HG02884 (cell line): ENCODE measurements at regions not wholly inside any gene's neighbourhood (a gene's known extent, or its start where the extent isn't known, plus 50 kb on each side); places are given as distances from the start of the nearest gene placed in this dataset.
"Not testable (repeated sequence)": the region's sequence is repeated elsewhere in the genome, so short reads cannot be mapped to it uniquely, and the experiment has no call there.

Experiments used
- ATAC-seq: cut with Tn5 transposase; IDR thresholded peaks from one replicate; pipeline ENCODE4 v1.9.1; 2021; ENCODE audit warnings: mild to moderate bottlenecking, moderate library complexity; ENCODE audit not compliant: unreplicated experiment

DNA sequence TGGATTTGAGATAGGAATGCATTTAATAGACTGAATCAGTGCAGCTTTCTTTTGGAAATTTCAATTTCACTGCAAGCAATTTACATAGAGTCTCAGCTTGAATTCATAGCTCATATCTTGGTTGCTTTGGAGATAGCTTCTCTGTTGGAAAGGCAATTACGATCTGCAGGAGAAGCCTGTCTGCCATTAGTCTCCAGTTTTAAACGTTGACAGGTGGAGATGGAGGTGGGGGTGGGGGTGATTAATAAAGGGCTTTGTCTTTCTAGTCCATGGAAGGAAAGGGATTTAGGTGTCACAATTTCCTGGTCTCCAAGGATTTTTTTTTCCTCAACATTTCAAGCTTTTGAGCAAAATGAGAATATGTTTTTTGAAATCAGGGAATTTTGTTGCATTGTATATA is 184.7 kb downstream of the CARTPT start:
- ATAC-seq, result no peak

DNA sequence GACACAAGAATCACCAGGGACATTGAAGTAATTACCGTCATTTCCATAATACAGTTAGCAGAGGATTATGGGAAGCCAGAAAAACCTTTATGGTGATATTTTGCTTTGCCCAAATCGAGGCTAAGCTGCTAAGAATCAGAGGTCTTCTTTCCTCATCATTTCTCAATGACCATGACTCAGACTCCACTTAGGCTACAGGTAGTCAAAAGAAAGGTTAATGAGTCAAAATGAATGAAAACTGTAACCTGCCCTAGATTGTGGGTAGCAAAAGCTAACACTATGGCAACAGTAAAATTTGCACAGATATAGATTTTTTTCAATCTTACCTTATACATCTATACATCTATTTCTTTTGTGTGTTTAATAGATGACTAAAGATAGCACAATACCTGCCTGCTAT is 185.8 kb downstream of the CARTPT start:
- no peak for ATAC-seq

DNA sequence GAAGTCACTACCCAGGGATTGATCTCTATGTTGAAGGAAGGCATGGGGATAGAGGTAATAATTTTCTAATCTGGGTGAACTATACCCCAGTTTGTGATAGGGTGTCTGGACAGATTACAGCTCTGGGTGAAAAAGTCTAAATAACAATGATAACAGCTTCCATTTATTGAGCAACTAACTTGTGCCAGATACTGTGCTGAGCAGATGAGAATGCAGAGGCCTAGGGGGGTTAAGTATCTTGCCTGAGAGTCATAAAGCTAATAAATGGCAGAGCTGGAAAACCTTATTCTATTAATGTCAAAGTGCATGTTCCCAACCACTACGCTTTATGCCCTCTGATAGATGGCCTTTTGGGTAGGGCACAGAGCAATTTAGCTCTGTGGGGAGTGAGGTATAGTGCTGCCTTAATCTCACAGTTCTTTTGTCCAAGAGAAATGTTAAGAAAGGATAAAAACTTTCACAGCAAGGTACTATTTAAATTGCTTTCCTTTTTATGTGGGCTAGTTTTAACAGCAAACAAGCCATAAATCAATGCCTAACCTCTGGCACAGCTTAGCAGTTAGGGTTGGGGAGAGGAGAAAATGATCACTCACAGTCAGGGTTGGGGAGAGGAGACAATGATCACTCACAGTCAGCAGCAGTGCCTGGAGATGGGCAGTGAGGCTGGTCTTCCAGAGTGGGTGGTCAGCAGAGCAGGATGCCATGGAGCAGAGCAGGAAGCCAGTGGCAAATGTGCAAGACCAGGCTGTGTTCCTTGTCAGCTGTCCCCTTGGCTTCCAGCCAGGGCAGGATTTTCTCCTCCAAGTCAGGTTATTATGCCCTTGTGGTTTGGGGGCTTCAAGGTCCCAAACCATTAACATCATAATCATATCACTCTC is 187.0 kb downstream of the CARTPT start:
- ATAC-seq, result no peak

DNA sequence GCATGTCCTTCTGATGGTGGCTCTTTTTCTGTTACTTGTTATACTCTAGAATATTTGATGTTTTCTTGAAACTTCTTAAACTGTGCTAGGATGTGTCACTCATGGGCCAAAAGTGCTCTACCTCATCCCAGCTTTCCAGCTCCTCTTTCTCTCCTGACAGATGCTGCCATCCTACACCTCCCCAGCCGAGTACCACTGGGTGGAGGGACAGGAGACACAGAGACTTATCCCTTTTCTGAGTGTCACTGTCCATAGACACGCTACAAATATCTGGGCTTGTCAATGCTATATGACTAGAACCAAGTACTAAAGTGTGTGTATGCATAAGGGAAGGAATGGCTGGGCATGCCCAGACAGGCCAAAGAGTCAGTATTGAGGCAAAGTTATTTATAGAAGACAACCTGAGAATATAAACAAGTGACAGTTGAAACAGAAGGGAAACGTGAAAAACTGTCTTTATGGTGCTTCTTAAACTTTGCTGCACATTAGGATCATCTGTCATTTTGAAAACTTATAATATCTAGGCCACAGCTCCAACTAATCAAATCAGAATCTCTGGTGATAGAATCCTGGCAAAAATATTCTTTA is 188.0 kb downstream of the CARTPT start:
- ATAC-seq, result no peak

DNA sequence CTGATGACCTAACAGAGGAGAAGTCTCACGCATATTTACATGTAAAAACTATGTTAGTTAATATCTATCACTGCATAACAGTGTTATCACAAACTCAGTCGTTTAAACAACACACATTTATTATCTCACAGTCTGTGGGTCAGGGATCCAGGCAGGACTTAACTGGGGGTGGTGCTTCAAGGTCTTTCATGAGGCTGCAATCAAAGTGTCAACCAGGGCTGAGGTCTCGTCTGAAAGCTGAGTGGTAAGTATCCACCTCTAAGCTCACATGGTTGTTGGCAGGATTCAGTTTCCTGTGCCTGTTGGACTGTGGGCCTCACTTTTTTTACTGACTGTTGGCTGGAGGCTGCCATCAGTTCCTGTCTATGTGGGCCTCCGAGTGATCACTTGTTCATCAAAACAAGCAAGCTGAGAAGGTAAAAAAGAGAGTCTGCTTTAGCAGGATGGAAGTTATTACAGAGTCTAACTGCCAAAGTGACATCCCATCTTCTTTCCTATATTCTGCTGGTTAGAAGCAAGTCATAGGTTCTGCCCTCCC is 188.6 kb downstream of the CARTPT start:
- no peak for ATAC-seq

DNA sequence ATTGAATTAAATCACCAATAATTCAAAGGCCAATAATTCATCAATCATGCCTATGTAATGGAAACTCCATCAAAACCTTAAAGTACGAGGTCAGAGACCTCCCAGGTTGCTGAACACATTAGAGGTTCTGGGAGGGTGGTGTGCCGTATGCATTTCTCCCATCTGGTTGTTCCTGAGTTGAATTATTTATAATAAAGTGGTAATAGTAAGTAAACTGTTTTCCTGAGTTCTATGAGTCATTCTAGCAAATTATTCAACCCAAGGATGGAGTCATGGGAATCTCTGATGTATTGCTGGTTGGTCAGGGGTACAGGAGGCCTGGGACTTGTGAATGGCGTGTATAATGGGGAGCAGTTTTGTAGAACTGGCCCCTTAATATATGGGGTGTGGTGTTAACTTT is 191.7 kb downstream of the CARTPT start:
- ATAC-seq, result no peak

DNA sequence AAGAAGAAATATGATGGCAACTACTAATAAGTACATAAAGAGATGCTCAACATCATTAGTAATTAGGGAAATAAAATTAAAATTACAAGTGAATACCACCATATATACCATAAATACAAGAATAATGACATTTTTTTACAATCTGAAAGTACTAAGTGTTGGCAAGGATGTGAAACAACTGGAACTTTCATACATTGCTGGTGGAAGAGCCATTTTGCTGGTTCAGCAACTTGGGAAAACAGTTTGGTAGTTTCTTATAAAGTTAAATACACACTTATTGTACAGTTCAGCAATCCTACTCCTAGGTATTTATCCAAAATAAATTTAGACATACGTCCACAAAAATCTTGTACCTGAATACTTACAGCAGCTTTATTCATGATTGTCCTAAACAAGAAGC is 192.9 kb downstream of the CARTPT start:
- no peak for ATAC-seq

DNA sequence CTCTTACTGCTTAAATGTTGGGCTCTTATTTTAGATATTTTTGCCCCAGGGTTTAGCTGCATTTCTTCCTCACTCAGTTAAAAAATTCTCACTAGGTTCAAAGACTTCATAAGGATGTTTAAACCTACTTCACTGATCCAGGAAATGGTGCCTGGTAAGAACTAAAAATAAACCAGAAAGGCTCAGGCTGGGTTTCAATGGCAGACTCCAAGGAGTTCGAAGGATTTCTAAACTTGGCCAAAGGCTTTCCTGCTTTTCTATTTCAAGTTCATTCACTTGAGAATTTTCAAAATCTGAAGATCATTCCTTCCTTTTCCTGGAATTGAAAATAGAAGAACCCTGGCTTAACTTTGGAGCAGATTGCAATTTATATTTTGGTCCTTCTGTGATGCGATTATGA is 193.0 kb upstream of the MAP1B start:
- no peak for ATAC-seq

DNA sequence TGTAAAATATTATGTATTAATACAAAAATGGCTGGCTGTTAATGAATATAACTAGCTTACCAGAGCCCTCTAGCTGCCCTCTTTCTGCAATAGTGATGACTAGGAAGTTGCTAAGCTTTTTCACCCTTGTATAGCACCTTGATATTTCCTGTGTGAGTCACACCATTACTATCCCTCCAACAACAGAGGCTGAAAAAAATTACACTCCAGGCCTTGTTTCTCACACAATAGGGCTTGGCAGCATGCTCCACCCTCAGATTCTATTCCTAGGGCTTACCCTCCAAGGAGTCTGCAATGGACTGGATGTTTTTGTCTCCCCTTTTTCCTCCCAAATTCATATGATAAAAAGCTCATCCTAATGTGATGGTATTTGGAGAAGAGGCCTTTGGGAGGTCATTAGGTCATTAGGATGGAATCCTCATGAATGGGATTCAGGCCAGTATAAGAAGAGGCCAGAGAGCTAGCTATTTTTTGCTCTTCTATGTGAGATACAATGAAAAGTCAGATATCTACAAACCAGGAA is 184.6 kb upstream of the MAP1B start:
- ATAC-seq, result no peak

DNA sequence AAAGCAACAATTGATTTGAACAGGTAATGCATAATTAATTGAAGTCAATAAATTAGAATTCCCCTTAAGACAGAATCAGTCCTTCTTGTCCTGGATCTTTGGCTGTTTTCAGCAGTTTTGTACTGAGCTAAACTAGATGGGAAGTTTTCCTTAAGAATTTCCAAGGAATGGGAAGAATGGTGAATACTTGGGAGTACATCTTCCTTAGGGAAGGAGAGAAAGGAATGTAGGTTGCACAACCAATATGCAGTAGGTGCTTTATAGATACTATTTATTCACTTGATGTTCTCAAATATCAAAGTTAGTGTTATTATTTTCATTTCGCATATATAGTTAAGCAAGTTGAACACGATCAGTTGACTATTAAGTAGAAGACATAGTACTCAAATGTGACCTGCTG is 183.5 kb upstream of the MAP1B start:
- ATAC-seq, result no peak

DNA sequence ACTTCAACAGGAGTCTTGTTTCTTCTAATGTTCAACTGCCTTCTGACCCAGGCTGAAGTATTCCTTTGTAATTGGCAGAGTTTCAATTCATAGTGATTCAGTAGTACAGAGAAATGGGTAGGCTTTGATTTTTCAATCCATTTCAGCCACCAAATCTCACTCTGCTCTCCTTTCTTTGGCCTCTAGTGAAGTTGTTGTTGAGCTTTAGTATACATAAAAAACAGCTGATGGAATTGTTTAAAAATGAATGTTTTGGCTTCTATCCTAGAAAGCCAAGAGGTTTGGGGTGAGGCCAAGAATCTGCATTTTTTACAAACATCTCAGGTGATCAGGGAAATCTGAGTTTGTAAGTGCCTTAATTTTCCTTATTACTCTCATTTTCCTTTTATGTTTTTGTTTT is 182.9 kb upstream of the MAP1B start:
- ATAC-seq, result no peak

DNA sequence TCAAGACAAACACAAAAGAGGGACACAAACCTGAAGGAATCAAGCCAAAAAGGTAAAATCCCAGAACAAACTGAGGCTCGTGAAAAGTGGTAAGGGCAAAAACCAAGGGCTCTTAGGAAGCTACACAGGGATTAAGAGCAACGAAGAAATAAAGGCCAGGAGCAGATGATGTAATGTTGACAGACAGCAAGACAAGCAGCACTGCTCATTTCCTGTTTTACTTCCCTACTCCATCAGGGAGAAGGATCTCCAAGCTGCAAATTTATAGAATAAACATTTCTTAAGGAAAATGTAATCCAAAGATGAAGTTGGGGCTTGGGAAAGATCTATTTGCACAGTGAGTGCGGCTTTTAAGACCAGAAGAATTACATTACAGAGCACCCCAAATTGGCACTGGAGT is 182.3 kb upstream of the MAP1B start:
- no peak for ATAC-seq

DNA sequence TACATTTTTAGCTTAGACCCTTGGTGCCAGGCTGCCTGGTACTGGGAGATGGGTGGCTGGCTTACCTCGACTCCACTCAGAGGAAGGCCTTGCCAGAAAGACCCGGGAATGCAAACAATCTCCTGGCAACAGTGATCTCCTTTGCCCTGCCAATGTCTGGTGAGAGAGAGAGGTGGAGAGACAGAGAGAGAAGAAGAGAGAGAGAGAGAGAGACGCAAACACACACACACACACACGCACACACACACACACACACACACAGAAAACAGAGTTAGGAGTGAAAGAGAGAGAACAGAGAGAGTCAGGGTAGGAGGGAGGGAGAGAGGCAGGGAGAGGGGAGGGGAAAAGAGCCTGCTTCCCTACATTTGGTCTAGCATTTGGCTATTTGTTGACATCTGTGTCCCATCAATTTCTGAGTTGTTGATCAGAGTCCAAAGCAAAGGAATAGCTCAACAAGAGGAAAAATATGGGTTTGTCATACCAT is 181.6 kb upstream of the MAP1B start:
- ATAC-seq, result no peak

DNA sequence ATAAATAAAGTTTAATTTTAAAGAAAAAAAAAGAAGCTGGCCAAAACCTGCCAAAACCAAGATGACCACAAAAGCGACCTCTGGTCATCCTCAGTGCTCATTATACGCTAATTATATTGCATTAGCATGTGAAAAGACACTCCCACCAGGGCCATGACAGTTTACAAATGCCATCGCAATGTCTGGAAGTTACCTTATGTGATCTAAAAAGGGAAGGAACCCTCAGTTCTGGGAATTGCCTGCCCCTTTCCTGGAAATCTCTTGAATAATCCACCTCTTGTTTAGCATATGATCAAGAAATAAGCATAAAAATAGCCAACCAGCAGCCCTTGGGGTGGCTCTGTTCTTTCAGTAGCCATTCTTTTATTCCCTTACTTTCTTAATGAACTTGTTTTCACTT is 178.3 kb upstream of the MAP1B start:
- ATAC-seq, result no peak

DNA sequence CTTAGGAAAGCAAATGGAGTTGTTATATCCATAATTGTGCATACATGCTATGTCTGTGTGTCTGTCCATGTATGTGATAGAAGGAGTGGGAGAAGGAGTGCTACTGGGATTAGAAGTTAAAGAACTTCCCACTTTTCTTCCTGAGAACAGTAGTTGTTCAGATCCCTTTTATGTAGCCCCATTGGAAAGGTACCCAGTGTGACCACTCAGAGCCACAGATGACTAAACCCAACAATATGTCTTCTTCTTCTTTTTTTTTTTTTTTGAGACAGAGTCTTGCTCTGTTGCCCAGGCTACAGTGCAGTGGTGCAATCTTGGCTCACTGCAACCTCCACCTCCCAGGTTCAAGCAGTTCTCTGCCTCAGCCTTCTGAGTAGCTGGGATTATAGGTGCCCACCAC is 176.7 kb upstream of the MAP1B start:
- ATAC-seq, result not testable (repeated sequence)

DNA sequence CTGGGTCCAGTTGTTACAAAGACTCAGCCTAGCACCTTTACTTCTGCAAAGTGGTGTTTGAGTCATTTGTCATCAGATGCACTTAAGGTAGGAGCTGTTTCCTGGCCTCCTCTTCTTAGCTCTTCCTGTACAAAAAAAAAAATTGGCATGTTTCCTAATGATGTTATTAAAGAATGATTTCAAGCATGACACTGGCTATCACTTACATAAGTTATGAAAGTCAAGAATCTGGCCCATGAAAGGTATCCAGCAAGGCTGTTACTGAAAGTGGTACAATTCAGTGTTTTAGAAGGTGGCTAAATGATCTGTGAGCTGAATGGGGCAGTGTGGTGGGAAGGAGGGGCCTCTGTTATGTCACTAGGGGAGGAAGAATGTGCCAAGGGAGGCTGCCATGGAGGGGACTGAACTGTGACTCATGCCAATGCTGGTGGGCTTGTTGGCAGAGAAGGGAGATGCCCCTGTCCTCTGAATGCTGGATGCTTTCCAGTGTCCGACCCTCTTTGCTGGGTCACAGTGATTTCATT is 175.1 kb upstream of the MAP1B start:
- no peak for ATAC-seq

DNA sequence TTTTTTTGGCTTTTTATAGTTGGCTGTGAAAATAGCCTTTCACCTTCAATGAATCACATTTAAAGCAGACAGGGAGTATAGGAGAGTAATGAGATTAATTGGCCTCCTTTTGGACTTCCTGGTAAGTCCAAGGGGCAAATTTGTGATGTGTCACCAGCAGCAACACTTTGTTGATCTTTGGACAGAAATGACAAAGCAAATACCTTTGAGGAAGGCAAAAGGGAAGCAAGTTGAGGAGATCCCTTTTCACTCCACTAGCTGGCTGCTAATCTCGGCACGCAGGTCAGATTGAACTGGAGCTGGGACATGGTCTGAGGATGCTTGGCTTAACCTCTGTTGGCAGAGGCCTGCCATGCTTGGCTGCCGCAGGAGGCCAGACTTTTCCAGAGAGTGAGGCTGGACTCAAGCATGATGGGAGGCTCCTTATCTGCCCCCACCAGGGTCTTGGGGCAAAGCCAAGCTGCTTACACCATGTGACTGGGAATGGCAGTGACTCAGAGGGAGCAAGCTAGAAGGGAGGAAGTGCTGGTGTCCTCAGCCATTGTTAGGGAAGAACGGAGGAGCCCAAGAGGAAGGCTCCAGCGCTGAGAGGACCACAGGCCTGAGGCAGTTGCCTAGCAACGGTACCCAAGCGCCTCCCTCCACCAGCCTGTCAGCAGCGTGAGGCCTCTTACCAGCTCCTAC is 174.5 kb upstream of the MAP1B start:
- ATAC-seq, result no peak

DNA sequence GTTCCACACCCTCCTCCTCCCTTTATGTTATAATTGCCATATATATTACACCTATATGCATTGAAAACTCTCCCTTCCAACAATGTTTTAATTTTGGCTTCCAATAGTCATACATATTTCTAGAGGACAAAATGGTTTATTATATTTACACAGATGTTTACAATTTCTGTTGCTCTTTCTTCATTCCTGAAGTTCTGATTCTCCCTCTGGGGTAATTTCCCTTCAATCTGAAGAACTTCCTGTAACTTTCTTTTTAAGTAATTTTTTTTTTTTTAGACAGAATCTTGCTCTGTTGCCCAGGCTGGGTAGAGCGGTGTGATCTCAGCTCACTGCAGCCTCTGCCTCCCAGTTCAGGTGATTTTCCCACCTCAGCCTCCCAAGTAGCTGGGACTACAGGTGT is 173.0 kb upstream of the MAP1B start:
- ATAC-seq, result no peak

DNA sequence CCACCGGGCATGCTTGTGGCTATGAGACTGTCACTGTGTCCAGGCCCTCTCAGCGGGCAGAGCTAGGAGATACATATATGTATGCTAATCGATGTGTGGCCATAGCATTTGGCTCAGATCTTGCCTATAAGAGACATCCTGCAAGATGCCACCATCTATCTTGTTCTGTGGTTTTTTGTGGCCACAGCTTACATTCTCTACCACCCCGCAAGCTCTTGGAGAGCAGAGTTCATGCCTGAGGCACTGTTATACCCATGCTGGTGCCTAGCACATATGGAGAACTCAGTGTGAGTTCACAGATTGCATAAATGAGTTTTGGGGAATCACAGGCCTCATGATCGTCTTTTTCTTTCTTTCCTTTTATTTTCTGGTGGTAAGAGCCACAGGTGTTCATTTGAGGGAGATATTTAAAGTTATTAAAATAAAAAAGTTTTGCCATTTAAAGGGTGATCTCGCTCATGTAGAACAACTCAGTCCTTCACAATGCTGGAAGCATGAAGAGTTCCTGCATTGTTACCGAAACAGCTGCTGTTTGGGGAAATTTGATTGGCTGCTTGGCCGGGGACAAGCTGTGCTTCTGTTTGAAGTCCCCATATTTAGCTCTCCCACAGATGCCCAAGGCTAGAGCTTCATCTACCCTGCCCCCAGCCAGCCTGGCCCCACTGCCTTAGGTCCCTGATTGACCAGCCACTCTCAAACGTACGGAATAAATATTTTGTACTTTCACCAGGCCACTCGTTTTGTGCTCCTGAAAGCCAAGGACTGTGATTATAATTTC is 169.2 kb upstream of the MAP1B start:
- no peak for ATAC-seq

DNA sequence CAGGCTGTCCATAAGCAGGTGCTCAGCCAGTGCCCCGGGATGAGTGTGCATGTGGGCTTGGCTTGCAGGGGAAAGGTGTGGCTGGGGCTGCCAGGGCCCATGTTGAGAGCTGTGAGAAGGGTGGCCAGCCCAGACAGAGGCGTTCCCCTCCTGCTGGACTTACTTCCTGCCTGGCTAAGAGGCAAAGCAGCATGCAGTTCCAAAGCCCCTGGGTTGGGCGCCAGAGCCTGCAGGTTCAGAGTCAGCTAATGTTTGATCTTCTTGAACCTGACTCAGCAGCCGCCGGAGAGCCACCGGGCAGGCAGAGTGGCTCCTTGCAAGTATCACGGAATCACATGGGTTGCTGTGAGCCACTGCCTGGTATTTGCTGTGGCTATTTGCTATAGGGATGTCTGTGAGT is 168.4 kb upstream of the MAP1B start:
- no peak for ATAC-seq
